ENCODE measurements at regions not wholly inside any gene's neighbourhood (a gene's known extent, or its start where the extent isn't known, plus 50 kb on each side); places are given as distances from the start of the nearest gene placed in this dataset.

DNA sequence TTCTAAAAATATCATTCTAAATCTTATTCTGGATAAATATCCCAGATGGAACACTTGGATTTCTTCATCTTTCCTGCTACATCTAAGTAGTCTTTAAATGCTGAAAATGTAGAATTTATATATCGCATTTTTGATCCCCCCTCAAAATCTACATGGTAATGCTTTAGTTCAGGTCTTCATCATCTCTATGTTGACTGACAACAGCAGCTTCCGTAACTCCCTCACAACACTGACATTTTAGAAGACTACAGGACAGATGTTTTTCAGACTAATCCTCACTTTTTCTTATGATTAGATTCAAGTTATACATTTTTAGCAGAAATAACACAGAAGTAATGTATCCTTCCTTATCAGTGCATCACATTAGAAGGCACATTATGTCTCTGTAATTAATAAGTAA lies 336.5 kb downstream of the LMO4 start:
- no peak for TF ChIP-seq POLR2A (IDR thresholded peaks at IDR 0.05; ENCODE audit: low read length)
- TF ChIP-seq GATA1 (IDR thresholded peaks at IDR 0.05; ENCODE audit: low read depth, low read length), result no peak

Data from erythroblast (primary cell).